Endothelial cell of umbilical vein (primary cell): ENCODE measurements at regions not wholly inside any gene's neighbourhood (a gene's known extent, or its start where the extent isn't known, plus 50 kb on each side); places are given as distances from the start of the nearest gene placed in this dataset.
A peak's percentile ranks its signal among the peaks of the same experiment; 100 is the strongest.

Source experiments
- BruUV-seq: library from RNA; stranded (reverse); fragments of 400-500 nt; replicated peaks from 2 replicates; lab custom pipeline; 2021; lab: Mats Ljungman, UMichigan
- CTCF ChIA-PET: fragments of 300-600, 350-600 bp; sonication (Branson Sonifier 250); formaldehyde crosslinking; loops from one replicate; lab custom pipeline; 2021; ENCODE audit warnings: antibody characterized with exemption, inconsistent platforms; lab: Charles Lee
- POLR2A ChIA-PET: fragments of 300-600, 350-600 bp; sonication (Branson Sonifier 250); formaldehyde crosslinking; loops from one replicate; lab custom pipeline; 2021; ENCODE audit warnings: antibody characterized with exemption, inconsistent platforms; lab: Charles Lee
- DNase-seq: peaks from one replicate; pipeline ENCODE4 v3.0.0-alpha.2; 2011; ENCODE audit warnings: low read depth, low spot score
- FAIRE-seq: peaks from 2 replicates; lab custom pipeline; 2011; peaks lifted over from hg19 to GRCh38; lab: Jason Lieb, UNC
- H2AFZ ChIP-seq: 2 replicates; pipeline ENCODE4 v1.6.0; 2012; ENCODE audit warnings: low read depth, low read length, control low read depth, inconsistent platforms
- H3K27ac ChIP-seq: 2 replicates; pipeline ENCODE4 v1.5.1; 2011; ENCODE audit warnings: low read depth, mild to moderate bottlenecking, control low read depth, low read length, moderate library complexity; ENCODE audit not compliant: insufficient read depth
- H3K27me3 ChIP-seq, 2 experiments: 2 replicates each; pipeline versions ENCODE4 v1.6.0 to v1.6.1; 2011; ENCODE audit warnings: low read length in 2 of 2, mixed read lengths in 1 of 2; ENCODE audit not compliant: control insufficient read depth in 2 of 2, insufficient read depth in 2 of 2
- H3K36me3 ChIP-seq, 2 experiments: 2 replicates in 1 of 2; 3 replicates in 1 of 2; pipeline ENCODE4 v1.5.1; 2011; ENCODE audit warnings: low read length in 2 of 2, mild to moderate bottlenecking in 1 of 2, moderate library complexity in 1 of 2; ENCODE audit not compliant: control insufficient read depth in 2 of 2, insufficient read depth in 2 of 2; ENCODE audit errors: extremely low read depth in 1 of 2
- H3K4me1 ChIP-seq: 3 replicates; pipeline ENCODE4 v1.5.1; 2011; ENCODE audit warnings: mild to moderate bottlenecking, low read length; ENCODE audit not compliant: control insufficient read depth, insufficient read depth; ENCODE audit errors: extremely low read depth
- H3K4me2 ChIP-seq: 2 replicates; pipeline ENCODE4 v1.6.1; 2011; ENCODE audit warnings: low read length, control low read depth, mixed read lengths; ENCODE audit not compliant: insufficient read depth
- H3K4me3 ChIP-seq, 3 experiments: fragments of 200-600 bp in 1 of 3; sonication (generic), shearing (Covaris generic) in 1 of 3; replicated peaks in 1 of 3; 2 replicates each; pipeline ENCODE4 v1.5.1; 2011 to 2016; ENCODE audit warnings: control low read depth in 3 of 3, low read length in 3 of 3, mild to moderate bottlenecking in 2 of 3, inconsistent platforms in 1 of 3, low read depth in 1 of 3, moderate library complexity in 1 of 3; ENCODE audit not compliant: insufficient read depth in 1 of 3
- H3K79me2 ChIP-seq: 2 replicates; pipeline ENCODE4 v1.6.0; 2012; ENCODE audit warnings: low read length, inconsistent platforms; ENCODE audit not compliant: control insufficient read depth, insufficient read depth
- H3K9ac ChIP-seq: replicated peaks from 2 replicates; pipeline ENCODE3; 2011; ENCODE audit warnings: low read length, control low read depth; ENCODE audit not compliant: insufficient read depth; ENCODE audit errors: extremely low read depth
- H3K9me1 ChIP-seq: replicated peaks from 3 replicates; pipeline ENCODE4 v1.6.0; 2011; ENCODE audit warnings: mild to moderate bottlenecking, low read length; ENCODE audit not compliant: control insufficient read depth, insufficient read depth; ENCODE audit errors: extremely low read depth
- H3K9me3 ChIP-seq: replicated peaks from 2 replicates; pipeline ENCODE4 v1.5.1; 2012; ENCODE audit warnings: low read length, inconsistent platforms; ENCODE audit not compliant: control insufficient read depth, insufficient read depth
- H4K20me1 ChIP-seq: replicated peaks from 2 replicates; pipeline ENCODE3; 2011; ENCODE audit warnings: mild to moderate bottlenecking, low read length; ENCODE audit not compliant: control insufficient read depth, insufficient read depth; ENCODE audit errors: extremely low read depth
- EZH2 ChIP-seq: IDR thresholded peaks from 2 replicates; pipeline ENCODE4 v1.6.1; 2012; ENCODE audit warnings: borderline replicate concordance, low read depth, mild to moderate bottlenecking, moderate library complexity, low read length, inconsistent platforms; ENCODE audit not compliant: severe bottlenecking
- FOS ChIP-seq: IDR thresholded peaks from 2 replicates; pipeline ENCODE4 v1.6.1; 2011; ENCODE audit warnings: mild to moderate bottlenecking, low read length, moderate library complexity, borderline replicate concordance; ENCODE audit not compliant: insufficient read depth
- GATA2 ChIP-seq: IDR thresholded peaks from 2 replicates; pipeline ENCODE4 v1.7.0; 2011; ENCODE audit warnings: low read depth, mild to moderate bottlenecking, moderate library complexity, mixed read lengths, low read length; ENCODE audit not compliant: insufficient read length, insufficient read depth
- JUN ChIP-seq: IDR thresholded peaks from 2 replicates; pipeline ENCODE4 v1.6.1; 2011; ENCODE audit warnings: borderline replicate concordance, low read depth; ENCODE audit not compliant: insufficient read length, insufficient read depth
- MYC ChIP-seq: IDR thresholded peaks from one replicate; pipeline ENCODE4 v1.6.1; 2011; ENCODE audit warnings: mild to moderate bottlenecking, low read depth, low read length
- POLR2A ChIP-seq: IDR thresholded peaks from 2 replicates; pipeline ENCODE4 v1.6.1; 2012; ENCODE audit warnings: low read depth, mild to moderate bottlenecking, control low read depth, low read length
- POLR2AphosphoS5 ChIP-seq: IDR thresholded peaks from 2 replicates; pipeline ENCODE4 v1.6.1; 2012; ENCODE audit warnings: low read depth, mild to moderate bottlenecking, control low read depth, low read length, moderate library complexity; ENCODE audit not compliant: insufficient read depth
- dilution Hi-C: fragments of 300-500 bp; cut with MboI; formaldehyde crosslinking; loops from one replicate; pipeline ENCODE4 v1.15.0; 2019; ENCODE audit warnings: low sequenced_read_pairs; ENCODE audit not compliant: extremely low pct_ligation_motif_present
- intact Hi-C: fragments of 100-400 bp; cut with micrococcal nuclease; formaldehyde crosslinking; loops from one replicate; pipeline ENCODE4 v1.10.0; 2022
- TF ChIP-seq, protein P1 (sequence below): IDR thresholded peaks from 2 replicates; pipeline ENCODE4 v1.6.1; 2011; ENCODE audit not compliant: insufficient read depth, insufficient read length
- TF ChIP-seq, protein P2 (sequence below), 2 donors: IDR thresholded peaks; 1 replicate in 1 of 2; 2 replicates in 1 of 2; pipeline ENCODE4 v1.5.1; 2011; ENCODE audit warnings: low read length in 2 of 2, mild to moderate bottlenecking in 2 of 2, moderate library complexity in 2 of 2, control low read depth in 1 of 2, inconsistent platforms in 1 of 2, low read depth in 1 of 2; ENCODE audit not compliant: insufficient read depth in 1 of 2; ENCODE audit errors: extremely low read depth in 1 of 2

- ChIA-PET CTCF (interaction anchor here (0.5 to 3.1 kb wide), 20 partner anchors 8 to 869 kb away, joined by 3 to 86 read pairs (median 5); partner anchors contain the start of gene IL12A), POLR2A (no interaction called here)
- H3K9ac ChIP-seq = no peak overlapping the region
- dilution Hi-C loops = no loop called here
- no peaks in the 10 kb centered on the region for H3K9me3 ChIP-seq
- no peaks in the 10 kb centered on the region for H3K9me1 ChIP-seq
- DNase-seq (peak; percentile 41), FAIRE-seq (no peak)
- TF ChIP-seq, protein P1, sequence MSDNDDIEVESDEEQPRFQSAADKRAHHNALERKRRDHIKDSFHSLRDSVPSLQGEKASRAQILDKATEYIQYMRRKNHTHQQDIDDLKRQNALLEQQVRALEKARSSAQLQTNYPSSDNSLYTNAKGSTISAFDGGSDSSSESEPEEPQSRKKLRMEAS = no peak
- TF ChIP-seq GATA2 = no peak
- no peak for TF ChIP-seq JUN
- TF ChIP-seq, protein P2, sequence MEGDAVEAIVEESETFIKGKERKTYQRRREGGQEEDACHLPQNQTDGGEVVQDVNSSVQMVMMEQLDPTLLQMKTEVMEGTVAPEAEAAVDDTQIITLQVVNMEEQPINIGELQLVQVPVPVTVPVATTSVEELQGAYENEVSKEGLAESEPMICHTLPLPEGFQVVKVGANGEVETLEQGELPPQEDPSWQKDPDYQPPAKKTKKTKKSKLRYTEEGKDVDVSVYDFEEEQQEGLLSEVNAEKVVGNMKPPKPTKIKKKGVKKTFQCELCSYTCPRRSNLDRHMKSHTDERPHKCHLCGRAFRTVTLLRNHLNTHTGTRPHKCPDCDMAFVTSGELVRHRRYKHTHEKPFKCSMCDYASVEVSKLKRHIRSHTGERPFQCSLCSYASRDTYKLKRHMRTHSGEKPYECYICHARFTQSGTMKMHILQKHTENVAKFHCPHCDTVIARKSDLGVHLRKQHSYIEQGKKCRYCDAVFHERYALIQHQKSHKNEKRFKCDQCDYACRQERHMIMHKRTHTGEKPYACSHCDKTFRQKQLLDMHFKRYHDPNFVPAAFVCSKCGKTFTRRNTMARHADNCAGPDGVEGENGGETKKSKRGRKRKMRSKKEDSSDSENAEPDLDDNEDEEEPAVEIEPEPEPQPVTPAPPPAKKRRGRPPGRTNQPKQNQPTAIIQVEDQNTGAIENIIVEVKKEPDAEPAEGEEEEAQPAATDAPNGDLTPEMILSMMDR (IDR thresholded peaks at IDR 0.05; ENCODE audit: extremely low read depth in 1 of 2, insufficient read depth in 1 of 2, low read depth in 1 of 2, low read length in 2 of 2) = peak; percentile 38 to 61
- TF ChIP-seq FOS = no peak
- no peak for TF ChIP-seq POLR2A
- no peak overlapping the region for H3K27ac ChIP-seq
- H3K36me3 ChIP-seq = no peaks in the 10 kb centered on the region
- no TSS peak for BruUV-seq
- no peak overlapping the region for H3K4me3 ChIP-seq
- H2AFZ ChIP-seq = no peak overlapping the region
- H3K4me1 ChIP-seq = peaks cover 14% of the 10 kb centered on the region
- intact Hi-C loops = loop anchor here (1.0 kb wide), 1 partner anchor 101 kb away; no protein-coding TSS in a partner anchor
- no peaks in the 10 kb centered on the region for H3K79me2 ChIP-seq
- H3K27me3 ChIP-seq = no peaks in the 10 kb centered on the region
- no peaks in the 10 kb centered on the region for H4K20me1 ChIP-seq
- no peak overlapping the region for H3K4me2 ChIP-seq
These were observed 91.5 kb upstream of the C3orf80 start for GRCh38 chr3:160133757-160134156.

DNA sequence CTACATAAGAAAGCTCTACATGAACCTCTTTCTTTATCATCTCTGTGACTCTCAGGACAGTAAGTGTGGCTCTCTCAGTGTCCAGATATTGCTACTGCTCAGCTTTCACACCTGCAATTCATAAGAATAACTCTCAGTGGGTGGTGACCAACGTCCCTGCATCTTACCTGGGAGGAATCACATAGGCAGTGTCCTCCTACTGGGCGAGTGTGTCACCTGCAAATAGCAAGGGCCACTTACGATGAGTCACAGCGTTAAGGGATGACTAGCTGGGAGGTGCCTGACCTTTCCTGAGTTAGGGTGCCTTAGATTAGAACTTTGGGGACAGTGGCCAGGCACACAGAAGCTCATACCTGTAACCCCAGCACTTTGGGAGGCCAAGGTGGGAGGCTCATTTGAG, 90.8 kb upstream of the C3orf80 start:
- Histone ChIP-seq H3K79me2 (no peaks in the 10 kb centered on the region), H3K27ac (no peak overlapping the region), H4K20me1 (no peaks in the 10 kb centered on the region), H2AFZ (no peak overlapping the region), H3K9ac (no peak overlapping the region), H3K4me3 (no peak overlapping the region), H3K4me2 (no peak overlapping the region), H3K36me3 (no peaks in the 10 kb centered on the region), H3K27me3 (no peaks in the 10 kb centered on the region), H3K9me3 (no peaks in the 10 kb centered on the region), H3K4me1 (peaks cover 8% of the 10 kb centered on the region), H3K9me1 (no peaks in the 10 kb centered on the region)
- BruUV-seq = no TSS peak
- dilution Hi-C loops = no loop called here
- TF ChIP-seq POLR2AphosphoS5 (no peak), FOS (no peak), POLR2A (no peak), MYC (no peak), EZH2 (no peak), JUN (no peak), GATA2 (no peak)
- TF ChIP-seq, protein P1 = no peak
- TF ChIP-seq, protein P2 (IDR thresholded peaks at IDR 0.05; ENCODE audit: extremely low read depth in 1 of 2, insufficient read depth in 1 of 2, low read depth in 1 of 2, low read length in 2 of 2) = no peak
- ChIA-PET CTCF (interaction anchor here (1.0 to 3.1 kb wide), 18 partner anchors 8 to 250 kb away, joined by 3 to 86 read pairs (median 5); partner anchors contain the start of gene IL12A), POLR2A (no interaction called here)
- FAIRE-seq (no peak), DNase-seq (no peak)
- intact Hi-C loops = no loop called here
